ENCODE measurements at regions not wholly inside any gene's neighbourhood (a gene's known extent, or its start where the extent isn't known, plus 50 kb on each side); places are given as distances from the start of the nearest gene placed in this dataset.

DNA sequence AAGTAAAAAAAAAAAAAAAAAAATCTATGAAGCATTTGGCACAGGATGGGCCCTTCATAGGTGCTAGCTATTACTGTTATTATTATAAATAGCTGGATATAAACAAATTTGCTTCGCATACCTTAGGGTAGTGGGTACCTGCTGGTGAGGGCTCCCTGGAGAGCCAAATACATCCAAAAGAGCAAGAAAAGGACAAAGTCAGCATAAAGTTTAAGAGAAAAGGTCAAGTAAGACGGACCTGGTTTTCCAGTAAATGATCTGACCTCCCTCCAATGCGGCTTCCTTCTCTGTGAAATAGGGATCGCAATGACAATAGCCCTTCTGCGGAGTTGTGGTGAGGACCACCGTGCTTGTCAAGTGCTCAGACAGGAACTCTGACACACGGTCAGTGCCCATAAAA is 214.5 kb downstream of the SNX10 start:
- 45% methylated on average over 7 of the region's 7 CpGs for WGBS (ENCODE audit: low lambda C conversion rate)
- Histone ChIP-seq H2AFZ (ENCODE audit: low read depth) (no peak overlapping the region), H3K4me1 (ENCODE audit: control insufficient read depth in 1 of 2, insufficient read depth in 2 of 2, low read depth in 1 of 2, low read length in 1 of 2) (no peaks in the 10 kb centered on the region; a peak in 1 of 4 replicates), H3K9me3 (no peaks in the 10 kb centered on the region), H3K36me3 (replicated peaks in 1 of 2; ENCODE audit: control insufficient read depth in 1 of 2, insufficient read depth in 2 of 2, low read length in 1 of 2) (no peaks in the 10 kb centered on the region), H3K27me3 (ENCODE audit: insufficient read depth) (peaks cover 4% of the 10 kb centered on the region; the same call in 1 of the 2 replicates), H3K9me2 (no peaks in the 10 kb centered on the region), H3K4me2 (no peak overlapping the region), H3K4me3 (ENCODE audit: low read depth in 2 of 2, low read length in 1 of 2) (no peak overlapping the region), H3K79me2 (ENCODE audit: insufficient read depth) (no peaks in the 10 kb centered on the region), H3K27ac (ENCODE audit: low read depth in 2 of 2, low read length in 1 of 2) (no peak overlapping the region), H4K20me1 (ENCODE audit: insufficient read depth) (no peaks in the 10 kb centered on the region), H3K9ac (no peak overlapping the region), H3F3A (replicated peaks; ENCODE audit: insufficient read depth) (no peaks in the 10 kb centered on the region)
- TF ChIP-seq USF1 (IDR thresholded peaks at IDR 0.05; ENCODE audit: borderline replicate concordance, low read depth) (no peak), RAD21 (IDR thresholded peaks at IDR 0.05; ENCODE audit: low read length) (no peak), CHD2 (IDR thresholded peaks at IDR 0.05; ENCODE audit: low read length, partially characterized antibody) (no peak), NFIC (IDR thresholded peaks at IDR 0.05; ENCODE audit: borderline replicate concordance) (no peak), USF2 (IDR thresholded peaks at IDR 0.05; ENCODE audit: borderline replicate concordance, low read depth, low read length) (no peak), RFX5 (IDR thresholded peaks at IDR 0.05; ENCODE audit: low read length) (no peak), JUND (IDR thresholded peaks at IDR 0.05) (no peak), RCOR1 (IDR thresholded peaks at IDR 0.05; ENCODE audit: low read length) (no peak), MXI1 (IDR thresholded peaks at IDR 0.05; ENCODE audit: low read depth, low read length) (no peak), EZH2phosphoT487 (IDR thresholded peaks at IDR 0.05; ENCODE audit: borderline replicate concordance, low read depth) (no peak)
- TF ChIP-seq, protein P1, sequence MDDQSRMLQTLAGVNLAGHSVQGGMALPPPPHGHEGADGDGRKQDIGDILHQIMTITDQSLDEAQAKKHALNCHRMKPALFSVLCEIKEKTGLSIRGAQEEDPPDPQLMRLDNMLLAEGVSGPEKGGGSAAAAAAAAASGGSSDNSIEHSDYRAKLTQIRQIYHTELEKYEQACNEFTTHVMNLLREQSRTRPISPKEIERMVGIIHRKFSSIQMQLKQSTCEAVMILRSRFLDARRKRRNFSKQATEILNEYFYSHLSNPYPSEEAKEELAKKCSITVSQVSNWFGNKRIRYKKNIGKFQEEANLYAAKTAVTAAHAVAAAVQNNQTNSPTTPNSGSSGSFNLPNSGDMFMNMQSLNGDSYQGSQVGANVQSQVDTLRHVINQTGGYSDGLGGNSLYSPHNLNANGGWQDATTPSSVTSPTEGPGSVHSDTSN (IDR thresholded peaks at IDR 0.05): no peak
- TF ChIP-seq, protein P2, sequence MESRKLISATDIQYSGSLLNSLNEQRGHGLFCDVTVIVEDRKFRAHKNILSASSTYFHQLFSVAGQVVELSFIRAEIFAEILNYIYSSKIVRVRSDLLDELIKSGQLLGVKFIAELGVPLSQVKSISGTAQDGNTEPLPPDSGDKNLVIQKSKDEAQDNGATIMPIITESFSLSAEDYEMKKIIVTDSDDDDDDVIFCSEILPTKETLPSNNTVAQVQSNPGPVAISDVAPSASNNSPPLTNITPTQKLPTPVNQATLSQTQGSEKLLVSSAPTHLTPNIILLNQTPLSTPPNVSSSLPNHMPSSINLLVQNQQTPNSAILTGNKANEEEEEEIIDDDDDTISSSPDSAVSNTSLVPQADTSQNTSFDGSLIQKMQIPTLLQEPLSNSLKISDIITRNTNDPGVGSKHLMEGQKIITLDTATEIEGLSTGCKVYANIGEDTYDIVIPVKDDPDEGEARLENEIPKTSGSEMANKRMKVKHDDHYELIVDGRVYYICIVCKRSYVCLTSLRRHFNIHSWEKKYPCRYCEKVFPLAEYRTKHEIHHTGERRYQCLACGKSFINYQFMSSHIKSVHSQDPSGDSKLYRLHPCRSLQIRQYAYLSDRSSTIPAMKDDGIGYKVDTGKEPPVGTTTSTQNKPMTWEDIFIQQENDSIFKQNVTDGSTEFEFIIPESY (IDR thresholded peaks at IDR 0.05; ENCODE audit: borderline replicate concordance, low read depth): no peak
- TF ChIP-seq, protein P3, sequence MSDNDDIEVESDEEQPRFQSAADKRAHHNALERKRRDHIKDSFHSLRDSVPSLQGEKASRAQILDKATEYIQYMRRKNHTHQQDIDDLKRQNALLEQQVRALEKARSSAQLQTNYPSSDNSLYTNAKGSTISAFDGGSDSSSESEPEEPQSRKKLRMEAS (IDR thresholded peaks at IDR 0.05; ENCODE audit: low read depth): no peak
- no peak for DNase-seq
- CTCF ChIA-PET: interaction anchor here (1.2 to 3.6 kb wide), 6 partner anchors 8 to 614 kb away, joined by 3 to 28 read pairs (median 6); no protein-coding TSS in a partner anchor
- POLR2A ChIA-PET: no interaction called here

Data from SK-N-SH (cell line).